ENCODE measurements at regions not wholly inside any gene's neighbourhood (a gene's known extent, or its start where the extent isn't known, plus 50 kb on each side); places are given as distances from the start of the nearest gene placed in this dataset.

GRCh38 chr9:2916382-2916985 is 72.6 kb upstream of the PUM3 start:
- no peak for DNase-seq

- no peak for DNase-seq
Measured at GRCh38 chr9:2913026-2913425, 69.1 kb upstream of the PUM3 start.

GRCh38 chr9:2907411-2907810 is 63.5 kb upstream of the PUM3 start:
- no peak for DNase-seq

GRCh38 chr9:2904242-2904930 is 60.5 kb upstream of the PUM3 start:
- DNase-seq, result no peak

All from C1 segment of cervical spinal cord (tissue), 14 donors.